HL-60 (cell line): ENCODE measurements at regions not wholly inside any gene's neighbourhood (a gene's known extent, or its start where the extent isn't known, plus 50 kb on each side); places are given as distances from the start of the nearest gene placed in this dataset.
"Not testable (repeated sequence)": the region's sequence is repeated elsewhere in the genome, so short reads cannot be mapped to it uniquely, and the experiment has no call there.

Source experiments
- DNase-seq, 2 experiments: peaks; one replicate each; pipeline ENCODE4 v3.0.0-alpha.2; 2010 to 2020; ENCODE audit warnings: low read depth in 1 of 2, low spot score in 1 of 2
- H3K27ac ChIP-seq: fragments of 250-450 bp; sonication (Bioruptor Pico); replicated peaks from 2 replicates; pipeline ENCODE4 v1.5.1; 2020; ENCODE audit warnings: mild to moderate bottlenecking, moderate library complexity
- H3K27me3 ChIP-seq: fragments of 250-450 bp; sonication (Bioruptor Pico); 2 replicates; pipeline ENCODE4 v1.5.1; 2021; ENCODE audit warnings: mild to moderate bottlenecking, moderate library complexity; ENCODE audit not compliant: insufficient read depth, poor library complexity, severe bottlenecking
- H3K4me3 ChIP-seq: replicated peaks from 2 replicates; pipeline ENCODE4 v1.5.1; 2011; ENCODE audit warnings: mild to moderate bottlenecking, control low read depth, low read length; ENCODE audit not compliant: insufficient read depth
- GABPA ChIP-seq: IDR thresholded peaks from 2 replicates; pipeline ENCODE4 v1.6.1; 2012; ENCODE audit warnings: low read depth
- POLR2AphosphoS5 ChIP-seq: IDR thresholded peaks from 2 replicates; pipeline ENCODE4 v1.6.1; 2012; ENCODE audit warnings: low read depth
- SPI1 ChIP-seq: IDR thresholded peaks from 2 replicates; pipeline ENCODE4 v1.6.1; 2012; ENCODE audit warnings: low read depth, mild to moderate bottlenecking, borderline replicate concordance
- TF ChIP-seq, protein P1 (sequence below): IDR thresholded peaks from one replicate; pipeline ENCODE4 v1.5.1; 2011; ENCODE audit warnings: low read length, control low read depth, inconsistent platforms; ENCODE audit not compliant: insufficient read depth
- TF ChIP-seq, protein P2 (sequence below): IDR thresholded peaks from 2 replicates; pipeline ENCODE4 v1.6.1; 2012; ENCODE audit warnings: low read depth; ENCODE audit not compliant: insufficient replicate concordance

DNA sequence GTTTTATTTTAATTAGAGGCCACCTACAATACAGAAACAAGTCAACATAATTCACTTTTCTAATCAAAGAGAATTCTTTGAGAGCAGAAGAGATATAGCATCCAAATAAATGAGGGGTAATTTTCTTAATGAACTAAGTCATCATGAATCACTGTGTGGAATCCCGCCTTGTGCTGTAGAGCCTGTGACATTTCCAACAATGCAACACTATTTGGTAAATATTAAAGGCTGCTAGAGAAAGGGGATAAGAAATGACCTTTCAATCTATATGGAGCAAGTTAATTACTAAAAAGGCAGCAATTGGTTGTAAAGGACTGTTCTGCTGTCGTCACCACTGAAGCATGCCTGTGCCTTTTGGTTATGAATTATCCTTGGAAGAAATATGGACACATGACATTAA lies 345.7 kb upstream of the MAF start:
- no peaks in the 10 kb centered on the region for H3K27me3 ChIP-seq
- H3K4me3 ChIP-seq, result no peak overlapping the region
- TF ChIP-seq, protein P1, sequence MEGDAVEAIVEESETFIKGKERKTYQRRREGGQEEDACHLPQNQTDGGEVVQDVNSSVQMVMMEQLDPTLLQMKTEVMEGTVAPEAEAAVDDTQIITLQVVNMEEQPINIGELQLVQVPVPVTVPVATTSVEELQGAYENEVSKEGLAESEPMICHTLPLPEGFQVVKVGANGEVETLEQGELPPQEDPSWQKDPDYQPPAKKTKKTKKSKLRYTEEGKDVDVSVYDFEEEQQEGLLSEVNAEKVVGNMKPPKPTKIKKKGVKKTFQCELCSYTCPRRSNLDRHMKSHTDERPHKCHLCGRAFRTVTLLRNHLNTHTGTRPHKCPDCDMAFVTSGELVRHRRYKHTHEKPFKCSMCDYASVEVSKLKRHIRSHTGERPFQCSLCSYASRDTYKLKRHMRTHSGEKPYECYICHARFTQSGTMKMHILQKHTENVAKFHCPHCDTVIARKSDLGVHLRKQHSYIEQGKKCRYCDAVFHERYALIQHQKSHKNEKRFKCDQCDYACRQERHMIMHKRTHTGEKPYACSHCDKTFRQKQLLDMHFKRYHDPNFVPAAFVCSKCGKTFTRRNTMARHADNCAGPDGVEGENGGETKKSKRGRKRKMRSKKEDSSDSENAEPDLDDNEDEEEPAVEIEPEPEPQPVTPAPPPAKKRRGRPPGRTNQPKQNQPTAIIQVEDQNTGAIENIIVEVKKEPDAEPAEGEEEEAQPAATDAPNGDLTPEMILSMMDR, result no peak
- TF ChIP-seq GABPA, result no peak
- no peak for TF ChIP-seq POLR2AphosphoS5
- TF ChIP-seq, protein P2, sequence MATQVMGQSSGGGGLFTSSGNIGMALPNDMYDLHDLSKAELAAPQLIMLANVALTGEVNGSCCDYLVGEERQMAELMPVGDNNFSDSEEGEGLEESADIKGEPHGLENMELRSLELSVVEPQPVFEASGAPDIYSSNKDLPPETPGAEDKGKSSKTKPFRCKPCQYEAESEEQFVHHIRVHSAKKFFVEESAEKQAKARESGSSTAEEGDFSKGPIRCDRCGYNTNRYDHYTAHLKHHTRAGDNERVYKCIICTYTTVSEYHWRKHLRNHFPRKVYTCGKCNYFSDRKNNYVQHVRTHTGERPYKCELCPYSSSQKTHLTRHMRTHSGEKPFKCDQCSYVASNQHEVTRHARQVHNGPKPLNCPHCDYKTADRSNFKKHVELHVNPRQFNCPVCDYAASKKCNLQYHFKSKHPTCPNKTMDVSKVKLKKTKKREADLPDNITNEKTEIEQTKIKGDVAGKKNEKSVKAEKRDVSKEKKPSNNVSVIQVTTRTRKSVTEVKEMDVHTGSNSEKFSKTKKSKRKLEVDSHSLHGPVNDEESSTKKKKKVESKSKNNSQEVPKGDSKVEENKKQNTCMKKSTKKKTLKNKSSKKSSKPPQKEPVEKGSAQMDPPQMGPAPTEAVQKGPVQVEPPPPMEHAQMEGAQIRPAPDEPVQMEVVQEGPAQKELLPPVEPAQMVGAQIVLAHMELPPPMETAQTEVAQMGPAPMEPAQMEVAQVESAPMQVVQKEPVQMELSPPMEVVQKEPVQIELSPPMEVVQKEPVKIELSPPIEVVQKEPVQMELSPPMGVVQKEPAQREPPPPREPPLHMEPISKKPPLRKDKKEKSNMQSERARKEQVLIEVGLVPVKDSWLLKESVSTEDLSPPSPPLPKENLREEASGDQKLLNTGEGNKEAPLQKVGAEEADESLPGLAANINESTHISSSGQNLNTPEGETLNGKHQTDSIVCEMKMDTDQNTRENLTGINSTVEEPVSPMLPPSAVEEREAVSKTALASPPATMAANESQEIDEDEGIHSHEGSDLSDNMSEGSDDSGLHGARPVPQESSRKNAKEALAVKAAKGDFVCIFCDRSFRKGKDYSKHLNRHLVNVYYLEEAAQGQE, result no peak
- TF ChIP-seq SPI1, result no peak
- no peak for DNase-seq
- no peak overlapping the region for H3K27ac ChIP-seq

DNA sequence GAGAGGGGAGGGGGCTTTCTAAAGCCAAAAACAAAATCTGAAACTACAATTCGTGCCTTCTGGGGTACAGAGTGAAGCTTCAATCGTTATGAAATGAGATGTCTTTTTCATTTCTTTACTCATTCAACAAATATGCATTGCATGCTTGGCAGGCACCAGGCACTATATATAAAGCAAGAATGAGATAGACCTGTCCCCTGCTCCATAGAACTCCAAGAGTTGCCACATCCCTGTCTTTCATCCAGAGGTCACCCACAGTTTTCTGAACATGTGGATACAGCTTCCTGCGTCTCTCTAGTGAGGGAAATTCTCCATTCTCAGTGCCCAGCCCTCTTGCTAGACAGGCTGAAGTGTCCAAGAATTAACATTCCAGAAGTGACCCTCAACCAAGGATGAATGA lies 343.2 kb upstream of the MAF start:
- no peak overlapping the region for H3K4me3 ChIP-seq
- H3K27ac ChIP-seq, result no peak overlapping the region
- TF ChIP-seq GABPA (no peak), SPI1 (no peak), POLR2AphosphoS5 (no peak)
- TF ChIP-seq, protein P2, result no peak
- TF ChIP-seq, protein P1, result no peak
- no peaks in the 10 kb centered on the region for H3K27me3 ChIP-seq
- no peak for DNase-seq

GRCh38 chr16:79938575-79938974 lies 338.0 kb upstream of the MAF start:
- no peak for DNase-seq
- TF ChIP-seq POLR2AphosphoS5 (no peak), SPI1 (no peak), GABPA (no peak)
- TF ChIP-seq, protein P1, result no peak
- TF ChIP-seq, protein P2, result no peak
- no peak overlapping the region for H3K27ac ChIP-seq
- H3K27me3 ChIP-seq, result no peaks in the 10 kb centered on the region
- no peak overlapping the region for H3K4me3 ChIP-seq

DNA sequence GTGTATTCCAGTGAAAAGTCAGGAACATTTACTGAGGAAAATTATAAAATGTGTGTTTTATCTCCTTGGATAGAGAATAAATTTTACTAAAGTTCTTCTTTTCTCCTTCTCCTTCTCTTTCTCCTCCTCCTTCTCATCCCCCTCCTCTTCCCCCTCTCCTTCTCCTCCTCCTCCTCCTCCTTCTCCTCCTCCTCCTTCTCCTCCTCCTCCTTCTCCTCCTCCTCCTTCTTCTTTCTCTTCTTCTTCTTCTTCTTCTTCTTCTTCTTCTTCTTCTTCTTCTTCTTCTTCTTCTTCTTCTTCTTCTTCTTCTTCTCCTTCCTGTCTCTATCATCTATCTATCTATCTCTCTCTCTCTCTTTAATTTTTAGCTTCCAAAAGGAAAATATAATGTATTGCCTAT lies 337.1 kb upstream of the MAF start:
- H3K27me3 ChIP-seq, DNase-seq, H3K4me3 ChIP-seq, H3K27ac ChIP-seq: not testable (repeated sequence)
